Inflammatory macrophage (primary cell): ENCODE measurements at regions not wholly inside any gene's neighbourhood (a gene's known extent, or its start where the extent isn't known, plus 50 kb on each side); places are given as distances from the start of the nearest gene placed in this dataset.

Source experiments
- DNase-seq, 2 donors: peaks; one replicate each; pipeline ENCODE4 v3.0.0-alpha.2; 2020 to 2022

DNA sequence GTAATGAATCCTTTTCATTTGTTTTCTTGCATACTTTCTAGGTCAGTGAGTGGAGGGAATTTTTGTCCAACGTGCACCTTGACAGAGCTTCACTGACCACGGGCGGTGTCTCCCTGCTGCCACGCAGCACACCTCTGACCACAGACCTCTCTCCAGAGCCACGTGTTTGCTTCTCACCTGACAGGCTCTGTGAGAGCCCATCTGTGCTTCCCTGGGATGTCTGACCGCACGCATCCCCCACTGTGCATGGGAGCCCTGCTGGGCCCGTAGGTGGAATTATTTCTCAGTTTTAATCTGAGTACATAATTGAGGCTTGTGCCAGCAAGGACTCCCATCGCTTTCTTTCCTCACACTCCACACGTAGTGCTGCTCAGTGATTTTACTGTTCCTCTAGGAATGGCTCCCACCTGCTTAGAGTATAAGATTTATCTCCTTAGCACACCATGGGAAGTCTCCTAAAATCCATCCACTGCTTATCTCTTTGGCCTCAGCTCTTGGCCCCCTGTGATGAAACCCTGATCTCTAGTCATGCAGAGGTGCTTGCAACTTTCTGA, 482.6 kb downstream of the TSN start:
- DNase-seq, result no peak

DNA sequence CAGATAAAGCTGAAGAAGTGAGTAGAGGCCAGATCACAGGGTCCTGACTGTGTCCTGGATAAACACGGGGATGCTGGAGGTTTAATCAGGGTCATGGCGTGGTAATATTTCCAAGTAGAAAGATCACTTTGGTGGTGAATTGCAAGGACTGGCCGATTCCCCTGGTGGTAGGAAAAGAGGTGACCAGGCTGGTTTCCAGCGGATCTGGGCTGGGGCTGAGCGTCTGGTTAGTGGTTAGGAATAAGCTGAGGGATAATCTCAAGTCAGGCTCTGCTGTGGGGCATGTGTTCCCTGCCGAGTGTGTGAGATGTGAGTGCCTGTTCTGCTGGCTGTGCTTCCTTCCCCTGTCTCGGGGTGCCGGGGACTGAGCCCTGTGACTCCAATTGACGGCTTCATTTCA, 484.0 kb downstream of the TSN start:
- no peak for DNase-seq

DNA sequence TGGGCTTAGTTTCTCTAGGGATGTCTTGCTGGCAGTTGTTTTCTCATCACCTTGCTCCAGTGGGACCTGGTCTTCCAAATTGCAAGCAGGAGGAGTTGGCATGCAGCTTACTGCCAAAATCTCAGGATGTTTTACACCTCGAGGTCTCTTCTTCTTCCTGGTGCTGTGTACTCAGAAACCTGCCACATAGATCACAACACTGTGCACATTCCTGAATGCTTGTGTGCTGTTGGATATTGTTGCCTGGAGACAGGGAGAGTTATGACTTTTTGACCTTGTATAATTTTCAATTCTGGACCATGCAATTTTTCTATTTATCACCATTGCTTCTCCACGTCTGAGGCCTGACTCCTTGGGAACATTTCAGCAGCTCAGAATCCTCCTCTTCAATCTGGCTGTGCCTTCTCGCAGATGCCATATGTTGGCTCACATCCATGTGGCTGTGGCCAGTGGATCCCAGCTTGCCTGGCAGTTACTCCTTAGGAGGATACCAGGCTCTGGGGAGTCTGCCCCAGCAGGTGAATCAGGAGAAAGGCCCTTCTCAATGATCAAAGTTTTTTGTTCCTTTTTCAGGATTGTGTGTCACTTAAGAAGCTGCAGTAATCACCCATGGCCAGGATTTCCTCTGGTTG, 489.3 kb downstream of the TSN start:
- no peak for DNase-seq

DNA sequence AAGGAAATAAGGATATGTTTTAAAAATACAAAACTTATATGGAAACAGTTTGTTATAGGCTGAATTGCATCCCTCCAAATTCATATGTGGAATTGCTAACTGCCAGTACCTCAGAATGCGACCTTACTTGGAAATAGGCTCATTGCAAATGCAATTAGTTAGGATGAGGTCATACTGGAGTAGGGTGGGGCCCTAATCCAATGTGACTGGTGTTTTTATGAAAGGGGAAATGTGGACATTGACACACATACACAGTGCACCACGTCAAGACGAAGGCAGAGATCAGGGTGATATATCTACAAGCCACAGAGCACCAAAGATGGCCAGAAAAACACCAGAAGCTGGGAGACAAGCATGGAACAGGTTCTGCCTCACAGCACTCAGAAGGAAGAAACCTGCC, 494.2 kb downstream of the TSN start:
- no peak for DNase-seq

DNA sequence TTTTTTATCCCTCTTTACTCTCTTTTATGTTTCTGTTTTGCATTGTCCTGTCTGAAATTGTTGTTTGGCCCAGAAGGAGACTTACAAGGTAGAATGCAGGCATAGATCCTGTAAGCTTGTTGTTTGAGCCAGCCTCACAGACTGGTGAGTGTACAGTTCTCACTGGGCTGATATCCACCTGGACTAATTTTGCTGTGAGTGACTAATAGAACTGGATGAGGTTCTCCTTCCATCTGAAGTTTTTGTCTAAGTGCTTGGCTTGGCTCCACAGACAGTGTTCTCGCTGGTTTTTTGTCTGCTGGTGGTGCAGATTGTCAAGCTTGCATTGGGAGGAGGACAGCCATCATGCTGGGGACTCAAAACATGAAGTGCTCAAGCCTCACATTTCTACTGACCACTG, 495.7 kb downstream of the TSN start:
- DNase-seq, result no peak

DNA sequence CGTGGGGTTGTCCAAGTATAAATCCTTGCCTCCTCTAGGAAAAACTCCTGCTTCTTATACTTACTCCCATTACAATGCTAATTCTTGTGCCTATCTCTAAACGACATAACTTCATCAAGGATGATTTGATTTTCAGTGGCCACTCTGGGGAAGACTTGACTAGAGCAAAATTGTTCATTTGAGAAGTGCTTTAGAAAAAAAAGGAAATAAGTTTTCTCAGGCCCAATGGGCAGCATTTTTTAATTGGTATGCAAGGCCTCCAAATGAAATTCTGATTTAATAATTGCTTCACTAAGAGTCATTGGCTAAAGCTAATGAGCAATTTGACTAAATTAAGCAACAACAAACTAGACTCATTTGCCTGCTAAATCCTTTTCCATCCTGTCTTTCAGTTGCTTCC, 496.1 kb downstream of the TSN start:
- DNase-seq, result no peak

DNA sequence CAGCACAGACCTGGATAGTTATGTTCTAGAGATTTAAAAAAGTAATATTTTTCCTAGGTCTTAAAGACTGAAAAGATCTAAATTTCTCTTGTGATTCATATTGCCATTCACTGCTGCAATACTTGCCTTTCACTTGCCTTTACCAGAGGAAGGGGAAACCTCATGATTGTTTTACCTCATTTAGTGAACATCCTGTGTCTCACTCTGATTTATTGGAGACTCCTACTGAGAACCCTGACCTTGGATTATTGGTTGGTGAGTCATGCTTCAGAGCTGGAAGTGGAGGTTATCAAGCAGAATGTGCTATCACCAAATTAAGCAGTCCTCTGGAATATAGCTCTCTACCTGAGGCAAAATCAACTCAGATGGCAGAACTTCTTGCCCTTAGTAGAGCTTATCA, 500.5 kb downstream of the TSN start:
- DNase-seq, result no peak

DNA sequence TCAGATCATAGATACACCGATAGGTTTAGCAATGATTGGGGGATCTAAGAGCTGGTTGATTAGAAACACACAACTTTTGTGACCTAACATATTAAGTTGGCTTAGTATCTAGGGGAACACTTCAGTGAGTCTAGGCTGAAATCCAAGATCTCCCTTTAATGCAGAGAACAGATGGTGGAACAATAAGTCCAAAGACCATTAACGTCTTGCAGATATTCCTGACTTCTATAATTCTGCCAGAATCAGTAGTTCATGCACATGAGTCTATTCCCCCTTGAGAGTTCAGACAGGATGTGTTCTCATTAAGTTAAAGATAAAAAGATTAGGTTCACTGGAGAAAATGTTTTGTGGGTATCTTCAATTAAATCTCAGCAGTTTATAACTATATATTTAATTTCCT, 506.5 kb downstream of the TSN start:
- DNase-seq, result no peak

DNA sequence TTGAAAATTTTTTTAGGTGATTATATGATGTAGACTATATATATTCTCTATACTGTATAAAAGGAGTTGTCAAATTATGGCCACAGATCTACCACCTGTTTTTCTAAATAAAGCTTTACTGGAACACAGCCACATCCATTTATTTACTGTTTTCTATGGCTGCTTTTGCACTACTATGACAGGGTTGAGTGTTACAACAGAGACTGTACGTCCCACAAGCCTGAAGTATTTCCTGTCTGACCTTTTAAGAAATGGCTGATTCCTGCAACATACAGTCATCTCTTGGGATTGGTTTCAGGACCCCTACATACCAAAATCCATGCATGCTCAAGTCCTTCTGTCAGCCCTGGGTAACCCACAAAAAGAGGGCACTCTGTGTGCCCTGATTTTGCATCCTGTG, 508.3 kb downstream of the TSN start:
- no peak for DNase-seq

DNA sequence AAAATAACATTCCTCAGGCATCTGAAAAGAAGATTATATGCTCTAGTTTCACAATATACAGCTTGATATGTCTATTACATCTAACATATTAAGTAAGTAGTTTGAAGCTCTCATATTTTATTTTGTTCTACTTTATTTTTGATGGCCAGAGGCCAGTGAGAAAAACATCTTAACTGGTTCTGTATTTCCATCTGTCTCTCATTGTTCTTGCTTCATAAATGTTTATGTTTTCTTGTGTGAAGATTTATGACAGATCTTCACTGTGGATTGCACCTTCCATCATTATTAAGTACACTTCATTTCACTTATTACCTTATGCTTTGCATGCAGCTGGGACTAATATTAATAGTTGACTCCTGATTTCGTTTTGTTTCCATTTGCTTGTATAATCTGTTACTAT, 511.2 kb downstream of the TSN start:
- no peak for DNase-seq

DNA sequence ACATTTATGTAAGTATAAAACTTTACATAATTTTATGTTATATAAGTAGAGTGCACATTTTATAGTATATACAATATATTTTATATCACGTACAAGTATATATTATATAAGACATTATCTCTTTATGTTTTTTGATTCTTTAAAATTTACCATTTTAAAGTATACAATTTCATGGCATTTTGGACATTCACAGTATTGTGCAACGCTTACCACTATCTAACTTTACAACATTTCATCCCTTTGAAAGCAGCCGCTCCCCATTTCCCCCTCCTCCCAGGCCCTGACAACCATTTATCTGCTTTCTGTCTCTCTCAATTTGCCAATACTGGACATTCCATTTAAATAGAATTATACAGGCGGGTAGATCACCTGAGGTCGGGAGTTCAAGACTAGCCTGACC, 512.5 kb downstream of the TSN start:
- no peak for DNase-seq

DNA sequence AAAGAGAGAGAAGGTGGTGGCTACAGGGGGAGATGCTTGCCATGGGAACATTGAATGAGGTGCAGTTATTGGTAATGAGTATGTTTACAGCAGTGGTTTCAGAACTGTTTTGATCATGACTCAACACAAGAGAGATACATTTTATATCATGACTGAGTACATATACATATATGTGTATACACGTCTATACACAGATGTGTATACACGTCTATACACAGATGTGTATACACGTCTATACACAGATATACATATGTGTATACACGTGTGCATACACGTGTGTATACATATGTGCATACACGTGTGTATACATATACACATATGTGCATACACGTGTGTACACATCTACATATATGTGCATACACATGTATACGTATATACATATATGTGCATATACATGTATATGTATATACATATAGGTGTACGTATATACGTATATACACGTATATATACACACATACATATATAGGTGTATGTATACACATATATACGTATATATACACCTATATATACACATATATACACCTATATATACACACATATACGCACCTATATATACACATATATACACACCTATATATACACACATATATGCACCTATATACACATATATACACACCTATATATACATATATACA, 518.5 kb downstream of the TSN start:
- no peak for DNase-seq

DNA sequence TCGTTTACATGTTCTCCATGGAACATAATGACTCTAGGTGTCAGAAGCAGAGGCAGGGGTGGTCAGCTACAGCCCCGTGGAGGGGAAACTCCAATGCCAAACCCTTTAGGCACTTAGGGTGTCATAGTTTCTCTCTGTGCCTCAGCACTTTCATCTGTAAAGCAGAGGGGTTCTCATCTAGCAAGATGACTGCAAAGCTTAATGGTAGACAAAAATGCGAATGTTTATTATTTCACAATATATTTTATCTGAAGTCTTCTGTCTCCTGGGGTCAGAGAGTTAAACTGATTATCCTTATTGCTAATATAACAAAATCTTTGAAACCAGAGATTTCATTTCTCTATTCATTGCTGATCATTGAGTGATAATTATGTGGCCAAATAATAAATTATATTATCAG, 522.5 kb downstream of the TSN start:
- no peak for DNase-seq

DNA sequence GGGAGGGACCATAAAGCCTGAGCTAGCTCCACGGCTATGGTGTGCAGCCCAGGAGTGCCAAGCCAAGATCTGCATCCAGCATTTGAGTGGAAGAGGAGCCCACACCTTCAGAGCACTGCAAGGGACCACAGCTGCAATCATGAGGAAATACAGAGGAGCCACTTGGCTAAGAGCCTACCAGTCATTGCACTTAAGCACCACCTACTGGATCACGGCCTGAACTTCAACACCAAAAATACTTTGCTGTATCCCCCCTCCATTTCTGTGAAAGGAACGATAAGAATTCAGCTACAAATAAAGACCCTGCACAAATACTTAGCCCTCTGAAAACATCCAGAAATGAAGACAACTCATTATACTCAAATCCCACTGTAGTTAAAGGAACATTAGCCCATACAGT, 545.3 kb downstream of the TSN start:
- DNase-seq, result no peak

DNA sequence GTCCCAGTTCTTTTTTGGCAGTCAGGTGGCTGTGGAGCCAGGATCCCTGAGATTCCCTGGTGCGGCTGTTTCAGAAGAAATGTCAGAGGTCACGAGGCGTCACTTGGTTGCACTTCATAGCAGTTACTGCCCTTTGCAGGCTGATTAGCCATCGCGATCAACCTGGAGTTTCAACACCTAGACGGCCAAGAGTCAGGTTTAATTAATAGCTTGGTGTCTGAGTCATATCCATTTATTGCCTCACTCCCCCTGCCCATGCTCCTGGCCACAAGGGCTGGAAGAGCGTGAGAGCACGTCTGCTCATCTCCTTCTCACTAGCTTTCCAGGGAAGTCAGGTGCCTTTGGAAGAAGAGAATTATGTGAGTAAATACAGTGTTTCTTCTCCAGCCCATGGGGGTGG, 552.3 kb downstream of the TSN start:
- no peak for DNase-seq

DNA sequence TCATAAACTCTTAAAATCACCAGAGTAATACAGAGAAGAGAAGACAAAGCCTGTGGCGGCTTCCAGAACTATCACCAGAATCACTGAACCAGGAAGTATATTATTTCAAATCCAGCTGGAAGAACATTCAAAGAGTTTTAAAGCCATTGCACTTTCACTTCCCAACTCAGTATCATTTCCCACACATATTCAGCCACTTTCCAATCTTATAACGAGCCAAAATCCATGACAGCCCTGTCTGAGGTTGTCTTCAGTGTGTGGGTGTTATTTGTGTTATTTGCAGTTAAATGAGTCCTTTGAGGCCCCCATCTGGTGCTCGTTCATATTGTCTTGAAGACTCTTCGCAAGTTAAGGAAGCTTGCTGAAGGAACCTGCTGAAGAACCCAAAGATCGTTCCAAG, 559.9 kb downstream of the TSN start:
- no peak for DNase-seq

DNA sequence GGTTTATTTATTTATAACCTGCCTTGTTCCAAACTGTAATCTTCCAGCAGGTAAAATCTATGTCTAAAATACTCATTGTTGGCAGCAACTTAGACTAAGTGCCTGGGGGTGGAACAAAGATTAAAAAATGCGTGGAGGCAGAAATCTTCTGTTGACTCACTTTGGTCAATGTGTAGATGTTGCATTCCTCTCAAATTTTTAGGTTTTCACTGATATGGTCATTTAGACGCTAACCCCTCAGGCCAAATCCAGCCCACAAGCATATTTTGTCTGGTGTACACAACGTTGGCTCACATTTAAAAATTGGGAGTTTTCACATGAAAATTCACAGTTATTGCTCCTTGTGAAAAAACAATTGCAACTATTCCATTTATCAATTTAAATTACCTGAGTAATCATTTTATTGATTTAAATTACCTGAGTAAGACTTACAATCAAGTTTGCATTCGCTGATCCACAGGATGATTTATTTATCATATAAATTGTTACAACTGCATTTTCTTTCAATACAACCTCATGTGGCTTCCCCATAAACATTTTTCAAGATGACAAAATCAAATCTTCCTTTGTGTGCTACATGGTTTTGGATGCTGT, 564.2 kb downstream of the TSN start:
- no peak for DNase-seq

DNA sequence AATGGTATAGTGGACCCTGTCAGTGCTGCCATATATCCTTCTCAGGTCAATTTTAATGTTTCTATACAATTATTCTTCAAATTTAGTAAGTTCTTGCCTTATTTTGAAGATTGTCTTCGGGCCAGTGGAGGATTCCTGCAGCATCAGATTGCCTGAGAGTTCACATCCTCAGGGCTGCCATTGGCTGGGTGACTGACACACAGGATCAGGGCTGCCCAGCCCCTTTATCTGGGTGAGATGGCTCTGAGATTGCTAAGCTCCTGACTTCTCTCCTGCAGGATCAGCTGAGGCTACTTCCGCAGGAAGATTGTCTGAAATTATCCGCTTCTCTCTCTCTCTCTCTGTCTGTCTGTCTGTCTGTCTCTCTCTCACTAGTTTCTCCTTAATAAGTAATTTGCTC, 567.4 kb downstream of the TSN start:
- DNase-seq, result no peak

DNA sequence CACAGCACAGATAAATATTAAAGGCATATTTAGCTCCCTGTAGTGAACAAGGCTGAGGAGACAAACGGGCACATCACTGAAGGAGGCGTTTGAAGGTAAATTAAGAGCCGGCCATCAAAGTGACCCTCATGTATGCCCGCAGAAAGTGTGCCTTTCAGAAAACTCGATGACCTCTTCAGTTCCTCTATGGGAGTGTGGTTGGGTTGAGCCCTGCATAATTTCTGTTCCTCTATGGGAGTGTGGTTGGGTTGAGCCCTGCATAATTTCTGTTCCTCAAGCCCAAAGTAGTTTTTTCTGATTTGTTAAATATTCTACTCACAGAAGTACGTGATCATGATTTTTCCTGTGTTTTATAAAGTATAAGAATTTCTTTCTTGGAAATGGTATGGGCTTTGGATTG, 568.5 kb downstream of the TSN start:
- DNase-seq, result peak in 1 of 2 donors; percentile 7

DNA sequence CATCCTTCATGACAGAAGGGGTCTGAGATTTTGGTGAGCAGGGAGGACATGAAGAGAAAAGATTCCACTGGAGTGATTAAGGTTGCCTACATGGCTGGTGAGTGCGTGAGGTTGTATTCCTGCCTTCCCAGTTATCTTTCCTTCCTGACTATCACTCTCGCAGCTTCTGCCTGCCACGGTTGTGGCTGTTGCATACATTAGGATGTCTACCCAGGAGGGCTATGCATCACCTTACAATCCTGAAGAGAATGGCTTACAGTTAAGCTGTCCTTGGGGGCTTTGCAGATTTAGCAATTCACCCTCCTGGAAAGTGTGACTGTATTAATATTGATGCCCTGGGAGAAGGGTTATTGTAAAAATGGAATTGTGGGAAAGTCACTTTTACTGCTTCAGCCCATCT, 571.0 kb downstream of the TSN start:
- DNase-seq, result no peak

DNA sequence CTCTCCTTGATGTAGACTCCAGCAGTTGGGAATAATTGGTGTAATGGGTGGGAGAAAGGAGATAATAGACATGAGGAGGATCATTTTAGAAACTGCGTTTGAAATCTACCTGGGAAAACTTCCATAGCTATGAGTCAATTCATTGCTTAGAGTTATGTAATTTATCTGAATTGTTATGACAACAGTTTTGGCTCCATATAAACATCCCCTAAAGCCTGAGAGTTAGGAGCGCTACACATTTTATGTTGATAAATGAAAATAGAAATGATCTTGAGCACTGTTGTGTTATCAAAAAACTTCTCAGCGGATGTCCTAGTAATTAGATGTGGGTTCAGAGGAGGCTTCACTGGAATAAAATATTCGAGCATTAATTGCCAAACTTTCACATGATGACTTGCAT, 573.4 kb downstream of the TSN start:
- no peak for DNase-seq

DNA sequence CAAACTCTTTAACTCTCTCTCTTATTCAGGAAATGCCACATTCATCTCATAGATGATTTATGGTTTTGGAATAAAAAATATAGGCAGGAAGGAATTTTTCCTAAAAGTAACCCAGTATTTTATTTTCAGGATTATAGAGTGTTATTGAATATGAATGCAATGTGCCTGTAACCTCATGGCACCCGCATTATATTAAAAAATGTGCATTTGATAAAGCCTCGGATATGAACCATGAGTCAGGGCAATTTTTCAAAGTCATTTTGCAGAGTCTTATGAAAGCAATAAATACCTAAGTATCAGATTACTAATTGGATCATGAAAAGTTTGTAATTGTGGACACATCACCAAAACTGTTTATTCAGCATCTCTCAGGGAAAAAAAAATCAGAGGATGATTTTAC, 573.8 kb downstream of the TSN start:
- DNase-seq, result no peak

DNA sequence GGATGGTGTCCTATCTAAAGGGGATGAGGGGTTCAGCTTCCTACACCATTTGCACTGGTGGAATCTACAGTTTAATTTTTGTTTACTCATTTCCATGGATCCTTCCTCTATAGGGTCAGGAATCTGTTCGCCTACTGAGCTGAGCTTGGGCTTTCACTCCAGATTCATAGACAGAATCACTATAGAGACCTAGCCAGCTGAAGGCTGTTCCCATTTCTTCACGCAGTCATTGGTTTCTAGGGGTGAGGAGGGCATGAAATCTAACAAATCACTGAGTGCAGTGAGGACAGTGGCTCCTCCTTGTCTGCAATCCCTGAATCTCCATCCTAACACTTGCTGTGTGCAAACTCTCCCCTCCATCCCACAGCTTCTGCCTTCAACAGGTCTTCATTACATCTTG, 578.5 kb downstream of the TSN start:
- no peak for DNase-seq

DNA sequence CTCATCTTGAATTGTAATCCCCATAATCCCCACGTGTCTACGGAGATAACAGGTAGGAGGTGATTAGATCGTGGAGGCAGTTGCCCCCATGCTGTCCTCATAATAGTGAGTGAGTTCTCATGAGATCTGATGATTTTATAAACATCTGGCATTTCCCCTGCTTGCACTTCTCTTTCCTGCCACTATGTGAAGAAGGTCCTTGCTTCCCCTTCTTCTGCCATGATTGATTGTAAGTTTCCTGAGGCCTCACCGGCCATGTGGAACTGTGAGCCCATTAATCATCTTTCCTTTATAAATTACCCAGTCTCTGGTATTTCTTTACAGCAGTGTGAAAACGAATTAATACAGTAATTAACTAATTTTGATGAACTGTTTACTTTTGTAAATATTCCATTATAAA, 582.5 kb downstream of the TSN start:
- no peak for DNase-seq

DNA sequence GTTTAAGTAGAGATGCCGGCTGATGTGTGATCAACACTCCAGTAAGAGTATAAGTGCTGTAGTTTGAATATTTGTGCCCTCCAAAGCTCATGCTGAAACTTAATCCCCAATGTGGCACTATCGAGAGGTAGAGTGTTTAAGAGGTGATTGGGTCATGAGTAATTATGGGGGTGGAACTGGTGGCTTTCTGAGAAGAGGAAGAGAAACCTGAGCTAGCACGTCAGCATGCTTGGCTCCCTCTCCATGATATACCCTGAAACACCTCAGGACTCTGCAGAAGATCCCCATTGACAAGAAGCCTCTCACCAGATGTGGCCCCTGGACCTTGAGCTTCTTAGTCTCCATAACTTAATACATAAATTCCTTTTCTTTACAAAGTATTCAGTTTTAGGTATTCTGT, 584.8 kb downstream of the TSN start:
- DNase-seq, result no peak
